GM19463 (cell line): ENCODE measurements at regions not wholly inside any gene's neighbourhood (a gene's known extent, or its start where the extent isn't known, plus 50 kb on each side); places are given as distances from the start of the nearest gene placed in this dataset.

Experiments used
- ATAC-seq: cut with Tn5 transposase; IDR thresholded peaks from one replicate; pipeline ENCODE4 v1.9.1; 2021; ENCODE audit warnings: mild to moderate bottlenecking, moderate library complexity; ENCODE audit not compliant: unreplicated experiment

- no peak for ATAC-seq
Measured at GRCh38 chr9:81214975-81215374, 474.4 kb downstream of the TLE1 start.

- ATAC-seq: no peak
Measured at GRCh38 chr9:81213456-81213855, 475.9 kb downstream of the TLE1 start.

GRCh38 chr9:81211741-81212140 is 477.6 kb downstream of the TLE1 start:
- ATAC-seq: no peak

GRCh38 chr9:81207651-81208050 is 481.7 kb downstream of the TLE1 start:
- ATAC-seq: no peak

- no peak for ATAC-seq
Measured at GRCh38 chr9:81202292-81202691, 487.1 kb downstream of the TLE1 start.

GRCh38 chr9:81195206-81195605 is 494.1 kb downstream of the TLE1 start:
- ATAC-seq: no peak

- no peak for ATAC-seq
Measured at GRCh38 chr9:81193362-81194339, 495.7 kb downstream of the TLE1 start.

- no peak for ATAC-seq
Measured at GRCh38 chr9:81191222-81191621, 498.1 kb downstream of the TLE1 start.

- no peak for ATAC-seq
Measured at GRCh38 chr9:81190659-81191058, 498.7 kb downstream of the TLE1 start.

- ATAC-seq: no peak
Measured at GRCh38 chr9:81183761-81184160, 505.6 kb downstream of the TLE1 start.

GRCh38 chr9:81182431-81182830 is 506.9 kb downstream of the TLE1 start:
- no peak for ATAC-seq

GRCh38 chr9:81174023-81174422 is 515.3 kb downstream of the TLE1 start:
- no peak for ATAC-seq

GRCh38 chr9:81171689-81172088 is 517.7 kb downstream of the TLE1 start:
- ATAC-seq: no peak

GRCh38 chr9:81162361-81162760 is 527.0 kb downstream of the TLE1 start:
- no peak for ATAC-seq

- no peak for ATAC-seq
Measured at GRCh38 chr9:81156381-81156780, 533.0 kb downstream of the TLE1 start.

GRCh38 chr9:81150016-81150625 is 539.2 kb downstream of the TLE1 start:
- ATAC-seq: no peak

- no peak for ATAC-seq
Measured at GRCh38 chr9:81146684-81147337, 542.5 kb downstream of the TLE1 start.

- ATAC-seq: no peak
Measured at GRCh38 chr9:81146241-81146640, 543.1 kb downstream of the TLE1 start.

- no peak for ATAC-seq
Measured at GRCh38 chr9:81145331-81145963, 543.9 kb downstream of the TLE1 start.

- no peak for ATAC-seq
Measured at GRCh38 chr9:81141961-81142360, 547.4 kb downstream of the TLE1 start.

- ATAC-seq: no peak
Measured at GRCh38 chr9:81137976-81138568, 551.3 kb downstream of the TLE1 start.
